SH-SY5Y (cell line): ENCODE measurements at regions not wholly inside any gene's neighbourhood (a gene's known extent, or its start where the extent isn't known, plus 50 kb on each side); places are given as distances from the start of the nearest gene placed in this dataset.

Experiments
- GATA2 ChIP-seq: IDR thresholded peaks from 2 replicates; pipeline ENCODE4 v1.6.1; 2011; ENCODE audit warnings: mild to moderate bottlenecking, low read depth, low read length
- GATA3 ChIP-seq: IDR thresholded peaks from 2 replicates; pipeline ENCODE4 v1.6.1; 2011; ENCODE audit warnings: low read depth, mild to moderate bottlenecking, low read length, moderate library complexity

GRCh38 chr6:27619436-27619835, 146.5 kb upstream of the ZNF184 start:
- TF ChIP-seq GATA3 (no peak), GATA2 (no peak)

GRCh38 chr6:27617700-27618689, 145.1 kb upstream of the ZNF184 start:
- TF ChIP-seq GATA2 (no peak), GATA3 (no peak)

- TF ChIP-seq GATA3 (no peak), GATA2 (no peak)
Measured at GRCh38 chr6:27617046-27617687, 144.3 kb upstream of the ZNF184 start.

- no peak for TF ChIP-seq GATA2
- TF ChIP-seq GATA3: no peak
Measured at GRCh38 chr6:27616328-27617045, 143.6 kb upstream of the ZNF184 start.

GRCh38 chr6:27611451-27611850, 138.5 kb upstream of the ZNF184 start:
- TF ChIP-seq GATA3 (no peak), GATA2 (no peak)

- TF ChIP-seq GATA3: no peak
- TF ChIP-seq GATA2: no peak
Measured at GRCh38 chr6:27608916-27609883, 136.3 kb upstream of the ZNF184 start.

GRCh38 chr6:27605401-27606342, 132.8 kb upstream of the ZNF184 start:
- TF ChIP-seq GATA2 (no peak), GATA3 (no peak)

GRCh38 chr6:27604986-27605385, 132.1 kb upstream of the ZNF184 start:
- TF ChIP-seq GATA3: no peak
- TF ChIP-seq GATA2: no peak

- TF ChIP-seq GATA2: no peak
- TF ChIP-seq GATA3: no peak
Measured at GRCh38 chr6:27601668-27602254, 128.9 kb upstream of the ZNF184 start.

GRCh38 chr6:27599859-27600532, 127.1 kb upstream of the ZNF184 start:
- TF ChIP-seq GATA2 (no peak), GATA3 (no peak)

GRCh38 chr6:27593861-27594260, 121.0 kb upstream of the ZNF184 start:
- no peak for TF ChIP-seq GATA2

- no peak for TF ChIP-seq GATA3
- TF ChIP-seq GATA2: no peak
Measured at GRCh38 chr6:27593200-27593818, 120.4 kb upstream of the ZNF184 start.
